Panc1 (cell line): ENCODE measurements at regions not wholly inside any gene's neighbourhood (a gene's known extent, or its start where the extent isn't known, plus 50 kb on each side); places are given as distances from the start of the nearest gene placed in this dataset.

Experiments
- ATAC-seq: fragments of 200-7000 bp; cut with Tn5 transposase; 2 replicates; pipeline ENCODE4 v1.9.1; 2020; ENCODE audit warnings: mild to moderate bottlenecking, moderate library complexity
- BruUV-seq: library from RNA; stranded (reverse); fragments of 400-500 nt; replicated peaks from 2 replicates; lab custom pipeline; 2021; lab: Mats Ljungman, UMichigan
- CTCF ChIA-PET: fragments of 300-600 bp; sonication (Branson Sonifier 250); formaldehyde crosslinking; loops from one replicate; lab custom pipeline; 2022; ENCODE audit warnings: antibody characterized with exemption; lab: Charles Lee
- POLR2A ChIA-PET: fragments of 300-600 bp; sonication (Branson Sonifier 250); formaldehyde crosslinking; loops from one replicate; lab custom pipeline; 2022; ENCODE audit warnings: antibody characterized with exemption; lab: Charles Lee
- DNase-seq: peaks from one replicate; pipeline ENCODE4 v3.0.0-alpha.2; 2010; ENCODE audit warnings: low read depth, low spot score
- H3K27ac ChIP-seq: 2 replicates; pipeline ENCODE4 v1.5.1; 2011; ENCODE audit warnings: mild to moderate bottlenecking, low read length, inconsistent platforms
- H3K27me3 ChIP-seq: fragments of 200-500 bp; sonication (Bioruptor generic); 2 replicates; pipeline ENCODE4 v1.6.0; 2014; ENCODE audit warnings: low read length, inconsistent platforms; ENCODE audit not compliant: control insufficient read depth, insufficient read depth
- H3K36me3 ChIP-seq: fragments of 200-500 bp; sonication (Bioruptor generic); 2 replicates; pipeline ENCODE4 v1.5.1; 2014; ENCODE audit warnings: inconsistent platforms, mild to moderate bottlenecking, low read length, moderate library complexity; ENCODE audit not compliant: control insufficient read depth, insufficient read depth
- H3K4me1 ChIP-seq: 2 replicates; pipeline ENCODE4 v1.5.1; 2011; ENCODE audit warnings: inconsistent platforms, mild to moderate bottlenecking, low read length, moderate library complexity; ENCODE audit not compliant: control insufficient read depth, insufficient read depth
- H3K4me3 ChIP-seq, 2 experiments: 2 replicates each; pipeline ENCODE4 v1.5.1; 2011 to 2012; ENCODE audit warnings: low read depth in 2 of 2, low read length in 2 of 2, mild to moderate bottlenecking in 2 of 2, inconsistent platforms in 1 of 2, moderate library complexity in 1 of 2
- H3K9me3 ChIP-seq: fragments of 200-500 bp; sonication (Bioruptor generic); 2 replicates; pipeline ENCODE4 v1.5.1; 2014; ENCODE audit warnings: low read depth, mild to moderate bottlenecking, inconsistent platforms, low read length, moderate library complexity; ENCODE audit not compliant: control insufficient read depth, insufficient read depth
- CTCF ChIP-seq: fragments of 450-650 bp; IDR thresholded peaks from 2 replicates; pipeline ENCODE4 v1.5.1; 2017; ENCODE audit warnings: mild to moderate bottlenecking
- POLR2AphosphoS5 ChIP-seq: IDR thresholded peaks from 2 replicates; pipeline ENCODE4 v1.6.1; 2012; ENCODE audit warnings: mild to moderate bottlenecking, low read depth, low read length, moderate library complexity
- SIN3A ChIP-seq: IDR thresholded peaks from 2 replicates; pipeline ENCODE4 v1.6.1; 2012; ENCODE audit warnings: low read depth, mild to moderate bottlenecking, low read length, moderate library complexity, borderline replicate concordance; ENCODE audit not compliant: insufficient read depth
- TCF7L2 ChIP-seq: IDR thresholded peaks from 2 replicates; pipeline ENCODE4 v1.6.1; 2011; ENCODE audit warnings: mild to moderate bottlenecking, low read depth, low read length, inconsistent platforms
- in situ Hi-C: cut with HindIII; loops from 2 replicates; pipeline ENCODE4 v1.10.0; 2016; ENCODE audit warnings: low sequenced_read_pairs, low pct_unique_long_range_greater_than_20kb
- intact Hi-C: fragments of 100-400 bp; cut with micrococcal nuclease; formaldehyde crosslinking; loops from one replicate; pipeline ENCODE4 v1.10.0; 2022; ENCODE audit not compliant: unreplicated experiment
- TF ChIP-seq, protein P1 (sequence below), 2 experiments: IDR thresholded peaks; 2 replicates each; pipeline ENCODE4 v1.6.1; 2011 to 2012; ENCODE audit warnings: low read depth in 2 of 2, control low read depth in 1 of 2, low read length in 1 of 2, mild to moderate bottlenecking in 1 of 2, moderate library complexity in 1 of 2; ENCODE audit not compliant: insufficient read depth in 1 of 2

GRCh38 chr13:84951128-84951527 is 848.1 kb downstream of the SLITRK6 start:
- no TSS peak for BruUV-seq
- ATAC-seq (no peak), DNase-seq (no peak)
- no peak overlapping the region for H3K27ac ChIP-seq
- H3K4me1 ChIP-seq, result no peaks in the 10 kb centered on the region
- H3K27me3 ChIP-seq, result no peaks in the 10 kb centered on the region
- ChIA-PET CTCF (no interaction called here), POLR2A (no interaction called here)
- no peaks in the 10 kb centered on the region; the same call in 1 of the 2 replicates for H3K36me3 ChIP-seq
- intact Hi-C loops, result no loop called here
- no peaks in the 10 kb centered on the region for H3K9me3 ChIP-seq
- TF ChIP-seq SIN3A (no peak), POLR2AphosphoS5 (no peak), TCF7L2 (no peak), CTCF (no peak)
- TF ChIP-seq, protein P1, sequence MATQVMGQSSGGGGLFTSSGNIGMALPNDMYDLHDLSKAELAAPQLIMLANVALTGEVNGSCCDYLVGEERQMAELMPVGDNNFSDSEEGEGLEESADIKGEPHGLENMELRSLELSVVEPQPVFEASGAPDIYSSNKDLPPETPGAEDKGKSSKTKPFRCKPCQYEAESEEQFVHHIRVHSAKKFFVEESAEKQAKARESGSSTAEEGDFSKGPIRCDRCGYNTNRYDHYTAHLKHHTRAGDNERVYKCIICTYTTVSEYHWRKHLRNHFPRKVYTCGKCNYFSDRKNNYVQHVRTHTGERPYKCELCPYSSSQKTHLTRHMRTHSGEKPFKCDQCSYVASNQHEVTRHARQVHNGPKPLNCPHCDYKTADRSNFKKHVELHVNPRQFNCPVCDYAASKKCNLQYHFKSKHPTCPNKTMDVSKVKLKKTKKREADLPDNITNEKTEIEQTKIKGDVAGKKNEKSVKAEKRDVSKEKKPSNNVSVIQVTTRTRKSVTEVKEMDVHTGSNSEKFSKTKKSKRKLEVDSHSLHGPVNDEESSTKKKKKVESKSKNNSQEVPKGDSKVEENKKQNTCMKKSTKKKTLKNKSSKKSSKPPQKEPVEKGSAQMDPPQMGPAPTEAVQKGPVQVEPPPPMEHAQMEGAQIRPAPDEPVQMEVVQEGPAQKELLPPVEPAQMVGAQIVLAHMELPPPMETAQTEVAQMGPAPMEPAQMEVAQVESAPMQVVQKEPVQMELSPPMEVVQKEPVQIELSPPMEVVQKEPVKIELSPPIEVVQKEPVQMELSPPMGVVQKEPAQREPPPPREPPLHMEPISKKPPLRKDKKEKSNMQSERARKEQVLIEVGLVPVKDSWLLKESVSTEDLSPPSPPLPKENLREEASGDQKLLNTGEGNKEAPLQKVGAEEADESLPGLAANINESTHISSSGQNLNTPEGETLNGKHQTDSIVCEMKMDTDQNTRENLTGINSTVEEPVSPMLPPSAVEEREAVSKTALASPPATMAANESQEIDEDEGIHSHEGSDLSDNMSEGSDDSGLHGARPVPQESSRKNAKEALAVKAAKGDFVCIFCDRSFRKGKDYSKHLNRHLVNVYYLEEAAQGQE (IDR thresholded peaks at IDR 0.05; ENCODE audit: insufficient read depth in 1 of 2, low read depth in 2 of 2, low read length in 1 of 2), result no peak
- in situ Hi-C loops, result no loop called here
- H3K4me3 ChIP-seq, result no peak overlapping the region

DNA sequence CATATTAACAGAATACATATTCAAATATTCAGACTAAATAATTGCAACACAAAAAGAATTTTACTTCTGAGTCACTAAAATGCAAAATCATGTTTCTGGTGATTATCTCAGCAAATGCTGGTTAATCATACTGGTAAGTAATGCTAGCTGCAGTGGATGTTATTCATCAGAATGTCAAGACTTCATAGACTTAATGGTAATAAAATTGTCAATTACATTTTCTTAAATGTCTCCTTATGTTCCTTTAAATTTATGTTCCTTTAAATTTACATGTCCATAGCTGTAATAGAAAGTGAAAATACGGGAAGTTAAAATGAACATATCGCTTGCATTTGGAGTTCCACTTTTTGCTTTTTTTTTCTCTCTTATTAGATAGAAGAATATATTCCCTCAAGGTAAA is 853.0 kb downstream of the SLITRK6 start:
- ChIA-PET CTCF (no interaction called here), POLR2A (no interaction called here)
- Histone ChIP-seq H3K4me1 (no peaks in the 10 kb centered on the region), H3K27me3 (no peaks in the 10 kb centered on the region), H3K9me3 (no peaks in the 10 kb centered on the region), H3K27ac (no peak overlapping the region), H3K4me3 (no peak overlapping the region), H3K36me3 (no peaks in the 10 kb centered on the region)
- BruUV-seq, result no TSS peak
- in situ Hi-C loops, result no loop called here
- ATAC-seq (no peak), DNase-seq (no peak)
- TF ChIP-seq TCF7L2 (no peak), CTCF (no peak), POLR2AphosphoS5 (no peak), SIN3A (no peak)
- TF ChIP-seq, protein P1 (IDR thresholded peaks at IDR 0.05; ENCODE audit: insufficient read depth in 1 of 2, low read depth in 2 of 2, low read length in 1 of 2), result no peak
- intact Hi-C loops, result no loop called here
